ENCODE measurements at regions not wholly inside any gene's neighbourhood (a gene's known extent, or its start where the extent isn't known, plus 50 kb on each side); places are given as distances from the start of the nearest gene placed in this dataset.

GRCh38 chr9:32863291-32863690 is 80.0 kb downstream of the TMEM215 start:
- TF ChIP-seq CTCF (conservative IDR thresholded peaks at IDR 0.05; ENCODE audit: low read depth, low read length), result no peak
- H3K4me3 ChIP-seq (ENCODE audit: low read depth, low read length), result no peak overlapping the region
- no peak for DNase-seq (ENCODE audit: low read depth)

GRCh38 chr9:32864971-32865370 is 81.6 kb downstream of the TMEM215 start:
- no peak for DNase-seq (ENCODE audit: low read depth)
- TF ChIP-seq CTCF (conservative IDR thresholded peaks at IDR 0.05; ENCODE audit: low read depth, low read length), result no peak
- no peak overlapping the region for H3K4me3 ChIP-seq (ENCODE audit: low read depth, low read length)

- no peak for DNase-seq (ENCODE audit: low read depth)
- no peak for TF ChIP-seq CTCF (conservative IDR thresholded peaks at IDR 0.05; ENCODE audit: low read depth, low read length)
These were observed 82.9 kb downstream of the TMEM215 start for GRCh38 chr9:32866273-32866672.

GRCh38 chr9:32867026-32867425 is 83.7 kb downstream of the TMEM215 start:
- TF ChIP-seq CTCF (conservative IDR thresholded peaks at IDR 0.05; ENCODE audit: low read depth, low read length), result no peak
- no peak overlapping the region for H3K4me3 ChIP-seq (ENCODE audit: low read depth, low read length)
- DNase-seq (ENCODE audit: low read depth), result no peak

More at GRCh38 chr9:32866273-32866672, 82.9 kb downstream of the TMEM215 start:
- H3K4me3 ChIP-seq (ENCODE audit: low read depth, low read length), result no peak overlapping the region

GRCh38 chr9:32867601-32868204 is 84.4 kb downstream of the TMEM215 start:
- TF ChIP-seq CTCF (conservative IDR thresholded peaks at IDR 0.05; ENCODE audit: low read depth, low read length), result no peak
- no peak overlapping the region for H3K4me3 ChIP-seq (ENCODE audit: low read depth, low read length)

GRCh38 chr9:32869404-32869803 is 86.1 kb downstream of the TMEM215 start:
- no peak for TF ChIP-seq CTCF (conservative IDR thresholded peaks at IDR 0.05; ENCODE audit: low read depth, low read length)
- H3K4me3 ChIP-seq (ENCODE audit: low read depth, low read length), result no peak overlapping the region
- DNase-seq (ENCODE audit: low read depth), result no peak

More at GRCh38 chr9:32867601-32868204, 84.4 kb downstream of the TMEM215 start:
- DNase-seq (ENCODE audit: low read depth), result no peak

- no peak for DNase-seq (ENCODE audit: low read depth)
- no peak for TF ChIP-seq CTCF (conservative IDR thresholded peaks at IDR 0.05; ENCODE audit: low read depth, low read length)
- no peak overlapping the region for H3K4me3 ChIP-seq (ENCODE audit: low read depth, low read length)
These were observed 89.8 kb downstream of the TMEM215 start for GRCh38 chr9:32873131-32873530.

Measured in epithelial cell of proximal tubule (primary cell).